NCI-H524 (cell line): ENCODE measurements at regions not wholly inside any gene's neighbourhood (a gene's known extent, or its start where the extent isn't known, plus 50 kb on each side); places are given as distances from the start of the nearest gene placed in this dataset.
A peak's percentile ranks its signal among the peaks of the same experiment; 100 is the strongest.

Source experiments
- DNase-seq, 2 experiments: peaks; one replicate each; lab custom pipeline; 2025; lab: John Stamatoyannopoulos, UW

DNA sequence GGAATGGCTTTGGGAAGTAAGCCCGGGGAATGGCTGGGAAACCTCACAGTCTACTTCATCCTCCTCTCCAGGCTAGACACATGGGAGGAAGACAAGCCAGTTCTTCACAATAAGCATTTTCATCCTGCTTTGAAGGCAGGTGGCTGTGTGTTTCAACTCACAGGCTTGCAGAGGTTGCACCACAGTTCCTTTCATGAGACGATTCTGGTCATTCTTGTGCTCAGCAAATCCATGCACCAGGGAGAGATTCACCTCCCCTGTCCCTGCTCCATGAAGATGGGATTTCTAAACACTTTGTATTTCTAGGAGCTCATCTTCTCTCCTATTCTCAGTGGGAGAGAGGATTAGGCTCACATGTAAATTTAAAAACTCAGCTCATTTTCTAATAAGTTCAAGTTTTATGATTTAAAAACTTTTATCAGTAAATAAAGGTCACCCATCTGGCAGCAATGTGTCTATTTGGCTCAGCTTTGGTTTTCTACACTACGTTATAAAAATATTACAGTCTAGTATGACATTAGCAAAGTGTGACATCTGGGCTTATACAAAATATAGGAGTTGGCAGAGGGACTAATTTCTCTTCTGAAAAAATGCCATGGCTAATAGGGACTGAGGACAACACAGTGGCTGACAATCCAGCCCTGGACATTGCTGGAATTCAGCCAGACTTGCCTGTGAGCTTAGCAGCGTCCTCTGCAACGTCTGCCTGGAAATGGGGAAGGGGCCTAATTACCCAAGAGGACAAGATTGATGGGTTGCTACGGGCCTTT is 283.2 kb upstream of the SLC10A2 start:
- DNase-seq = no peak

DNA sequence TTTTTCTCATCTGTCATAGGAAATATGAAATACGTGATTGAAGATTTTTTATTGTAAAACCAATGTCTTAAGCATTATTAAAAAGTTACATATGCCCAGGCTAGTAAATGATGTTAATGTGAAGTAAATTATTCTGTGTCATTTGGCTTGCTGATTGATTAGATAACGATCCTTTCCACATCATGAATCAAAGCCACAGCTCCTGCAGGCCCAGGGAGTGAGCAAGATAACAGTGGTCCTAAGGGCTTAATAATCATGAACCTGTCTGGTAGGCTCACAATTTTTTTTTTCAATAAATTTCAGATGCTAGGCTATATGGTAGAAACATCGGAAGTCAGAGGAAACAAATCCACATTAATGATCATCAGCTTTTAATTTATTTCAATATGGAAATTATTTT is 269.0 kb upstream of the SLC10A2 start:
- DNase-seq = no peak

DNA sequence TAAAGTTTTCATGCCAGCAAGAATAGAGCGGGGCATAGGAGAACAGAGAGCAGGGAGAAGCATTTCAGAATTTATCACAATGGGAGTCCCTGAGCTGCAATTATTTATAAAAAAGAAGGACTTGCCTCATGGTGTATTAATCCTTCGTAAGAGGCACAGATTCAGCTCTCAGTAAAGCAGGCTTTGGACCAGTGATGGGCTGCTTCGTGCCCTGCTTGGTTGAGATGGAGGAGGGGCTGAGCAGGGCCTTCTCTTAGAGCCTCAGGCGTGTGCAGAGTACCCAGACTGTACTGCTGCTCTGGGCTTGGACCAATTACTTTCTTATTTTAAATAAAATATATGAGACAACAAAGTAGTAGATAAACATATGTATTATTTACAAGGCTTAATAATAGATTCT is 265.7 kb upstream of the SLC10A2 start:
- peak in 1 of 2 experiments; percentile 61 for DNase-seq

DNA sequence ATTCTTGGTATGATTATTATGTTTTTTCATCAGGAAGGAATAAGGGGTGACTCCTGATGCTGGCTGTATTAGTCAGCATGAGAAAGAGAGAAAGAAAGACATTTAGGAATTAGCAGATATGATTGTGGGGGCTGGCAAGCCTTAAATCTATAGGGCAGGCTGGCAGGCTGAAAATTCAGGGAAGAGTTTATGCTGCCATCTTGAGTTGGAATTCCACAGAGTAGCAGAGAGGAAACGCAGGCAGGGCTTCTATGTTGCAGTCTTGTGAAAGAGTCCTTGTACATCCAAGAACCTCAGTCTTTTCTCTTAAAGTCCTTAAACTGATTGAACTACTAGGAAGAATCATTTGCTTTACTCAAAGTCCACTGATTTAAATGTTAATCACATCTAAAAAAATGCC is 262.7 kb upstream of the SLC10A2 start:
- DNase-seq = no peak

DNA sequence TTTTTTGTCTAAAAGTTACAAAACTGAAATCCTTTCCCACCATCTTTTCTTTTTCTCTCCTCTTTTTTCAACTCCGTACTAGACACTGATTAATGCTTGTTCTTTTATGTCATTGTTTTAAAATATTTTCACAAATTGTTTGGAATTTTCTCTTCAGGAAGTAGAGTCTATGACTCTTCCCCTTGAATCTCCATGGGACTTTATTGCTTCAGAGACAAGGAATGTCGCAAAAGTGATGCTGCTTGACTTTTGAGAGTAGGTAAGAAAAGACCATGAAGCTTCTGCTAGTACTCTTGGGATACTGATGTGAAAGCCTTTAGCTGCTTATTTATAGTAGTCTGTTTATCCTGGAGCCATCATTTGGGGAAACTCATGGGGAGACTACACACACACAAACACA is 260.1 kb upstream of the SLC10A2 start:
- no peak for DNase-seq

DNA sequence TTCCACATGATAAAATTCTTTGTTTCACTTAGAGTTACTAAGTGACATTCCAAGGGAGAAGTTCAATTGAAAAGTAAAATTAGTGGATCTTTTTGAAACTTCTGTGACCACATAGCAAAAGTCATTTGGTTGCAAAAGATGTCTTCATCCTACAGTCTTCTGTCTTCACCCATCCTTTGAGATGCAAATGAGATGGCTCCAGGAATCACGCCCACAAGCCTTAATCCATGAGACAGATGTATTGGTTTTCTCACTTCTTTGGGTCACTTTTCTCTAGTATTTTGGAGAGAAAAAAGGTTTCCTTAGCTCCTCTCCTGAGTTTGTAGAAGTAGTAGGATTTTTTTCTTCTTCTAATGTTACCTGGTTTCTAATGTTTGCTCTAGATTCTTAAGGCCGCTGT is 259.5 kb upstream of the SLC10A2 start:
- no peak for DNase-seq

DNA sequence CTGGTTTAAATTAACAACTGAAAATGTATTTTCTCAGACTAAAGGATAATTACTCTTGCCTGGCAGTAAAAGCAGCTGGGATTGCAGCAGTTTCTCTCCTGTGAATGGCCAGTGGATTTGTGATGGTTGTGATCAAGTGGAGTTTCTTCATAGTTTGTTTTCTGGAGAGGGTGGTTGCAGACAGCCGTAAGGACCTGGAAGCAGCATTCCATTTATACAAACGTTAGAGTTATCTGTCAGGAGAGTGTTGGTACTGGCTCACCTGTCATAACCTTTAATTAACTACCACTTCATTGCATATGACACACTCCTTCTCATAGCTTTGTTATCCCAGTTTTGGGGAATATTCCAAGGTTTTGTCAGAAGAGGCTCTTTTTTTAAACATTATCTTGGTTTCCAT is 258.4 kb upstream of the SLC10A2 start:
- DNase-seq = no peak

DNA sequence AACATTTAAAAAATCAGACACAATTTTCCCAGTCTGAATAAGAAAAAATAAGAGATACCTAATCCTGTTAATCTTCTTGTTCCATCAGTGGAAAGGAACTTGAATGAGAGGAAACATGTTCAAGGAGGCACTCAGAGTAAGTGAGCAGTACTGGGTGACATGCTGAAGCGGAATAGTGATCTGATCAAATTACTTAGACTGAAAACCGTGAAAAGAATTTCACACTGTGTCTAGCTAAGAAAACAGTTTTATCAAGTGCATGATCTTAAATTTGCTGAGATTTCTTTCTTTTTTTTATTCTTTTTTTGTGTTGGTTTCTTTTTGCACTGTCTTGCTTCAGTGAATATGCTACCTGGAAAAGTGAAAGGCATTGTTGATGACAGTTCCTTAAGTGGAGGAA is 249.5 kb upstream of the SLC10A2 start:
- DNase-seq = peak in 1 of 2 experiments; percentile 28

DNA sequence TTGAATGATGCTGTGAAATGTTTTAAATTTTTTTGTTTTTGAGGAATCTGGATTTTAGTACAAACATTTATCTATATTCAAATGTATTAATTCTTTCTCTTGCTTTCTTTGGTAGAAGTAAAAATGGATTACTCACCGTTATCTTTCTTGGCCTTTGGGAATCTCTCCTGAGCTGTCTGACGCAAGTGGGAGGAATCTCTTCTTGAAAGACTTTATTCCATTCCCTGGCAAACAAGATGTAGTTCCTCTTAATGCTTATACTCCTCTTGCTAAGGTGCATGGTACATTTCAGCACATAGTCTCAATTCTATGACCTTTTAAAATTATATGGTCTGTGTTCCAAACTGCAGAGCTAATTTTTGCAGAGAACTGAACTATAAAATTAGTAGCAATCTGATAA is 246.2 kb upstream of the SLC10A2 start:
- DNase-seq = no peak

DNA sequence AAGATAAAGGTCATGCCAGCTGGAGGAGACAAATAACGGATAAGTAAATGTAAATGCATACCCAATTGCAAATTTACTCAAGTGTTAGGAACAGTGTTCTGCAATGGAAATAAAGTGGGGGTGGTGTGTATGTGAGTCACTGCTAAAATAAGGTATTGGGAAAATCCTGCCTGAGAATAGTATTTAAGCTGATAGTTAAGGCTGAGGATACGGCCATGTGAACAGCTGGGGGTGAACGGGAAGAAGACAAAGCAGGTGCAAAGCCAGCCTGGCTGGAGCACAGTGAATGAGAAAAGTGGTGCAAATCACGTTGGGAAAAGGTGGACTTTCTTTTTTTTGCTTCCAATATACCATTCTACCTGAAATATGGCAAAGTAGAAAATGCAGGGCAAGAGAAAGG is 242.4 kb upstream of the SLC10A2 start:
- DNase-seq = no peak

DNA sequence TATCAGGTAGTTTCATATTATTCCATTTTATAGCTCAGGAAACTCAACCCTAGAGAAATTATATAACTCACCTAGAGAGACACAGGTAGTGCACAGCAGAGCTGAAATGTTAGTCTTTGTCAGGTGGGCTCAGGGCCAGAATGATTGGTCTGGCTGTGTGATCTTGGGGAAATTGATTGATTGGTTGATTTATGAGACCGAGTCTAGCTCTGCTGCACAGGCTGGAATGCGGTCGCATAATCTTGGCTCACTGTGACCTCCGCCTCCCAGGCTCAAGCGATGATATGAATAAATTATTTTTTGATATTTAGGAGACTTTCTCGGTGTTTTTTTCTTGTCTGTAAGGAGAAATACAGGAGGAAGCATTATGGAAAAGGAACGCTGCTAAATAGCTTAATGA is 239.9 kb upstream of the SLC10A2 start:
- no peak for DNase-seq

DNA sequence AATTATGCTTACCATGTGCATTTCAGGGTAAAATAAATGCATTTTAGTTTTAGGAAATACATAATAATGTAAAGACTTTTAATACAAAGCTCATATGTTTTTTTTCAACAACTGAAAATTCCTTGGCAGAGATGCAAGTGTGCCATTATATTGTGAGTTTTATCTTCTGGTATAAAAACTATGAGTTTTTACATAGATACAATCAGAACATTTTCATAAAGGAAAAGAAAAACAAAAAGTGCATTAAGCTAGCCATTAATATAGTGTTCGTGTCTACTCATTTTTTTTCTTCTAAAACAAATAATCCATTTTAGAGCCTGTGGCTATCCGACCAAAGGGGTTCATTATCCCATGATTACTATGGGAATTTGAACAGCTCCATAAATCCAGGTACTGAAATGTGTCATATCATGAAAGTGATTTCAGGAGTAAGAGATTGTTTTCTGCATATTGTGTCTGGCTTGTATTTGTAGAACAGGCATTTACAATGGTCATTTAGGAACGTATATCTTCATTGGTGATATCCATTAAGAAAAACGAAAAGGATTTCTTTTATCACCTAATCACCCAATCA is 236.9 kb upstream of the SLC10A2 start:
- no peak for DNase-seq

DNA sequence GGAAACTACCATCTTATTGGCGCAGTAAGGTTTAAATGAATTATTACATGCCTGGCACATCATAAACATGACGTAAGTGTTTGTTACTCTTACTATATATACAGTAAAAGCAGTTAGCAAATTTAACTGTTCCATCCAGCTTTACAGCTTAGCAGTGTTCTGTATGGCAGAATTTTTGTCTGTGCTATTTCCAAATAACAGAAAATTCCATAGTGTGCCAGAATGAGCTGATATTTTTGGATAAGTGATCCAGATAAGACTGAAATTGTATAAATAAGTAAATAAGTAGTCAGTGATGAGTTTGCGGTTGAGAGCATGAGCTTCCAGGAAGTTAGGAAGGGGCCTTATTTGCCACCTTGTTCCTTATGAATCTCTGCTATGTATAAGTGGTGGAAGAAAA is 236.5 kb upstream of the SLC10A2 start:
- DNase-seq = no peak

DNA sequence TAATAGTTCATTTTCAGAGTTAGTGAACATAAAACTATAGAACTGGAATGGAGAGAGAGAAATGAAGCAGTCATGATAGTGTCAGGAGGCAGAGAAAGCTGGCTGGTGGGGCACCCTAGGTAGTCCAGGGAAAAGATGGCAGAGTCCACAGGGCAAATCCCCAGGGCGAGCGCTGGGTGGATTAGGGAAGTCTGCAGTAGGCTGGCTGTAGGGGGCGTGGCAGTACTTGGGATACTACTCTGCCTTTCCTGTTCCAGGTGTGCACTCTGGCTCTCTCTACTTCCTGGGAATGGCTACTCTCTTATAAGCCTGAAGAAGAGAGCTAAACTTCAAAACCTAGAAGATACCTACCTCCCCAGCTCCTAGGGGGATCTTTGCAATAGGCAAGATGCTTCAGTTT is 232.9 kb upstream of the SLC10A2 start:
- DNase-seq = peak in 1 of 2 experiments; percentile 14

DNA sequence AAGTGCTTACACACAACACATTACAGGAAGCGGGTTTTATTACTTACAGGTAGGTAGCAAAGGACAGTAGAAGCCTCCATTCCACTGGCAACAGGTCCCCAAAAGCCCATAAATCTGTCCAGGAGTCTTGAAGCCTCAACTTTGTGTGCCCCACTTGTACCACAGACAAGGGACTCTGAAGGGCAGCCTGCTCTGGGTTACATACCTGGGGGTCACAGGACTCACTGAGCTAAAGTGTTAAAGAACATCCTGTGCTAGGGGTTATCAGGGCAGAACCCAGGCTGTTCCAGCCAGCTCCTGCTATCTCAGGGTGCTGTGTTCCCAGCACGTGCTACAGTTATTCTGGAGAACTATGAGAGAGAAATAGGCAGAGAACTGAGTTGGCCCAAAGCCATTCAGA is 230.9 kb upstream of the SLC10A2 start:
- DNase-seq = no peak

DNA sequence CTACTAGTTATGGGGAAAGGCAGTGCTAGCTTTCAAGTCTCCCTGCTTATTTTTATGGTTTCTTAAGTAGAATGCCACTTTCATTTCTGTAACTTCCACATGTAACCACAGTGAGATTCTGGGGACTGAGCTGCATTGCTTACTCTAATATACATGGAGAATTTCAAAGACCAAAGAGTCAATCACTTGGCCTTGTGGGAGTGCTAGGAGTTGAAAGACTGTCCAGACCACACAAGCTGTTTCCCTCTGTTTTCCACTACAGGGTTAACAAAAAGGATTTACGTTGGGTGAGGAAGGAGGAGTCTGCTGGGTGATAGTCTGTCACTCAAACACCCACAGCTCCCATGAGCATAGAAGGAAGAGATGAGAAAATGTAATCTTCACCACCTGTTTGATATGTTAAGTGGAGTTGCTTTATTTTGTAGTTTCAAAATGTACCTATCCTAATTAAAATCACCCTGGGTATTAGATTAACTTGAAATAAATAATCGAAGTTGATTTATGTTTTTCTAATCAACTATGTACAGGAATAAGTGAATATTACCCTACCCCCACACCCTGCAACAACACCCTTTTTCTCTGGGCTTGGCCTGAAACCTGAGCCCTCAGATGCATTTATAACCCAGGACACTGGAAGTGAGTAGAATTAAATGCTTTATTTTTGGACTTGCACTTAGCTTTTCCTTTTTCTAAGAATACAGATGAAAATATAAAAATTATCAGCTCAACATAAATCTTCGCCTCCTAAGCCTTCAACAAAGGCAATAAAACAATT is 225.8 kb upstream of the SLC10A2 start:
- DNase-seq = no peak

DNA sequence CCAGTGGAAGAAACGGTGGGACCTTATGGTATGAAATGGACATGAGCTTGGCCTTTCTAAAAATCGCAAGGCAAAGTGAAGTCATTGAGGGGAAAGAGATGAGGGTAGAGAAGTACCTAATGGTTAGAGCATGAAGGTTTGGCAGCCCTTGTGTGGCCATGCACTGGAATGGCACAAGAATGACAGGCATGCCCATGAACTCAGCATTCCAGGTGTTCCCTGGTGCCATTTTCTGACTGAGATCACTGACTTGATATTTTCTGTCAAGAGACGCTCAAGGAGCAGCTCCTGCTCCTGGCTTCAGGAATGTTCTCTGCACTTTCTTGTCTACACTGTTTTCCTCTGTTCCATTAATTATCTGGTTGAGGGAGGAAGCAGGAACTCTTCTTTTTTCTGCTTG is 225.0 kb upstream of the SLC10A2 start:
- DNase-seq = no peak

DNA sequence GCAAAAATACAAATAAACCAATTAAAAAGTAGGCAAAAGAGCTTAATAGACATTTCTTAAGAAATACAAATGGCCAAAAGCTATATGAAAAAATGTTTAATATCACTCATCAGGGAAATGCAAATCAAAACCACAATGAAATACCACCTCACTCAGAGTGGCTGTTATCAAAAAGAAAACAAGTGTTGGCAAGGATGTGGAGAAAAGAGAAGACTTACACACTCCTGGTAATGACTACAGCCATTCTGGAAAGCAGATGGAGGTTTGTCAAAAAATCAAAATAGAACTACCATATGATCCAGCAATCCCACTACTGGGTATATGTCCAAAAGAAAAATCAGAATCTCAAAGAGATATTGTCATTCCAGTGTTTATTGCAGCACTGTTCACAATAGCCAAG is 223.5 kb upstream of the SLC10A2 start:
- DNase-seq = no peak

DNA sequence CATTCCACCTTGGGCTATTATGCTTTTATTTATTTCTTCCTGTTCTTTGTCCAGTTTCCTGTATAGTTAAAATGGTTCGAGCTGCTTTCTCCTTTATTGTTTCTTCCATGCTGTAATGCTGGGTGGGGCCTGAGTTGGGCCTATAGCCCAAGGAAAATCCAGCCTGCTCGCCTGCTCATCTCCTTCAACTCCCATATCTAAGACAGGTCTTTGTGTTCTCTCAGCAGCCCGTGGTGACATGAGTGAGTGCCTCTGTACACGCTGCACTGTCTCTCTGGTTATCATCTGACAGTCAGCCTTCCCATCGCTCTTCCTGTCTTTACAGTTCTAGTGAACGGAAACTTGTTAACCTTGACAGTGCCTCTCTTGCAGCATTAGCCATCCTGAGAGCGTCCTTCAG is 221.9 kb upstream of the SLC10A2 start:
- DNase-seq = no peak

DNA sequence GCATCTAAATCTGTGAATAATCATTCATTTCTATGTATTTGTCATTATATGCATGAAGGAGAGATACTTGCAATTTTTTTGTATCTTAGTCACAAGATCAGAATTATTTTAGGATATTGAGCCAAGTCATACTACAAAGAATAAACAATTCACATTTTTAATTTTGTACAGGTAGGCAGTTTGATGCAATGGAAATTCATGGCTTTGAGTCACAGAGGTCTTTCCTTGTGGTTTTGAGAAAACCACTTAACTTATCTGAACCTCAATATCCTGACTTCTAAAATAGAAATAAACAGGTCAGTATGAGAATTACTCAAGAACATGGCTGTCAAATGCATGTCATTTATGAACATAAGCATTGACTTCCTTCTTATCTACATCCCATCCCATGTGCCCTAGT is 221.4 kb upstream of the SLC10A2 start:
- DNase-seq = no peak

DNA sequence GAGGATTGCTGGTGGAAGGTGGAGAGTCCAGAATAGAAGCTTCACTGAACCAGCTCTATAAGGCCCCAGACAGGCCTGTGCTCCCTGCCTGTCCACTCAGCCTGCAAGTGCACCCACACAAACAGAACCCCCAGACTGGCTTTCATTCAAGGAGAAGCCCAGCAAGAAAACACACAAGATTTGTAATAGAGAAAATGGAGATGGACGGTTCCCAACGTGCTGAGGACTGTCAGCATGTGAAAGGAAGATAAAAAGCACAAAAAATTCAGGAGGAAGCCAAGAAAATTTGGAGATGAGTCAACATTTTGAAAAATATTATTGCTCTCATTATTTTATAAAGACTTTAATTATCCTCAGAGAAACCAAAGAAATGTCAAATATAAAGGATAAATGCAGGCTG is 218.2 kb upstream of the SLC10A2 start:
- no peak for DNase-seq

DNA sequence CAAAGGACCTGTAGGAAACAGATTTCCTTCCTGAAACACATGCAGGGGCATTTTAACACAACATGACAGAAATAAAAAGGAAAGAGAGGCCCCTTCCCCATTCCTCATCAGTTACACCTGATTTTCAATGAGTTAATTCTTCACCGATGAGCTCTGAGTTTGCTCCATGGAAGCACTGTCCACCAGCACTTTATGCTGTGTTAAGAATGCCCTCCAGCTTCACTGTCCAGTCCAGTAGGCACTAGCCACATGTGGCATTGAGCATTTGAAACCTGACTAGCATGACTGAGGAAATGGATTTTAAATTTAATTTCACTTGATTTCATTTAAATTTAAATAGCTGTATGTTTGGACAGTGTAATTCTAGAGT is 217.2 kb upstream of the SLC10A2 start:
- DNase-seq = no peak
